Aorta (tissue), 5 donors: ENCODE measurements at regions not wholly inside any gene's neighbourhood (a gene's known extent, or its start where the extent isn't known, plus 50 kb on each side); places are given as distances from the start of the nearest gene placed in this dataset.
"Not testable (repeated sequence)": the region's sequence is repeated elsewhere in the genome, so short reads cannot be mapped to it uniquely, and the experiment has no call there.

Source experiments
- ATAC-seq: fragments of 200-7000 bp; cut with Tn5 transposase; one replicate; pipeline ENCODE4 v1.9.1; 2022; ENCODE audit warnings: moderate library complexity; ENCODE audit not compliant: low FRiP score
- DNase-seq, 2 donors: peaks; one replicate each; pipeline ENCODE4 v3.0.0-alpha.2; 2020
- H3K27ac ChIP-seq, 2 donors: one replicate each; pipeline ENCODE4 v1.5.1; 2013; ENCODE audit warnings: low read length in 2 of 2, mild to moderate bottlenecking in 2 of 2, moderate library complexity in 2 of 2, control low read depth in 1 of 2, inconsistent platforms in 1 of 2, low read depth in 1 of 2
- H3K27me3 ChIP-seq, 2 donors: one replicate each; pipeline ENCODE4 v1.6.1; 2013; ENCODE audit warnings: control low read depth in 1 of 2, low read length in 1 of 2, mild to moderate bottlenecking in 1 of 2, moderate library complexity in 1 of 2; ENCODE audit not compliant: insufficient read depth in 2 of 2, control insufficient read depth in 1 of 2
- H3K36me3 ChIP-seq, 2 donors: one replicate each; pipeline ENCODE4 v1.6.1; 2013; ENCODE audit warnings: control low read depth in 1 of 2, low read length in 1 of 2, mild to moderate bottlenecking in 1 of 2; ENCODE audit not compliant: insufficient read depth in 2 of 2, control insufficient read depth in 1 of 2
- H3K4me1 ChIP-seq, 2 donors: one replicate each; pipeline ENCODE4 v1.6.1; 2013; ENCODE audit warnings: low read length in 2 of 2, control low read depth in 1 of 2, mild to moderate bottlenecking in 1 of 2, moderate library complexity in 1 of 2; ENCODE audit not compliant: insufficient read depth in 2 of 2, control insufficient read depth in 1 of 2
- H3K4me3 ChIP-seq, 2 donors: one replicate each; pipeline ENCODE4 v1.5.1; 2013; ENCODE audit warnings: low read length in 2 of 2, control low read depth in 1 of 2, mild to moderate bottlenecking in 1 of 2
- H3K9me3 ChIP-seq: one replicate; pipeline ENCODE4 v1.6.1; 2013; ENCODE audit warnings: mild to moderate bottlenecking, low read length; ENCODE audit not compliant: control insufficient read depth
- WGBS, 2 donors: extraction: QIAGEN DNeasy Blood & Tissue Kit; methylation state at CpG; one replicate each; pipeline ENCODE4 v1.1.7; 2013; 5-methylcytosine and 5-hydroxymethylcytosine counted together
- intact Hi-C, 2 donors: fragments of 100-400 bp; cut with DNase I; formaldehyde crosslinking; loops; one replicate each; pipeline versions ENCODE4 v1.14.2 to v1.15.0; 2022
- donor health status: healthy with polysubstance abuse.
- donor health status: Bipolar disorder and iron deficiency.
- donor health status: DM: no; HTN: no; CAD: no.
- donor health status: DM: no; HTN: no; CAD: no.
- donor health status: DM: yes; HTN: yes; CAD: no.

DNA sequence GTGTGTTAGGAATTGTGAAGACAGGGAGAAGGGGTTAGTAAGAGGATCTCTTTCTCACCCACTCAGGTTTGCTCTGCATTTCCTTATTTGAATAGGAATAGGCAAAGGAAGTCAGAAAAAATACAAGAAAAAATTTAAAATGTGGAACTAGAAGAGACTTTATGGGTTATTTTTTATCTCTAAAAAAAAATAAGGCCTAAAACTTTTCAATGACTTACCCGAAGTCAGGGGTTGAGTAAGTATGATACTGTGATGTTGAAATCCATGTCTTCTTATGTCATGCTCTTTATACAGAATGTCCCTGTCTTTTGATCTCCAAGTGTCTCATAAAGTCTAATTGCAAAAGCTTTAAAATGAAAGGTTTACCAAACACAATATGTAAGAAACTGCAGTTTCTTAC is 148.3 kb upstream of the PIK3R1 start:
- H3K36me3 ChIP-seq = no peaks in the 10 kb centered on the region
- DNase-seq (no peak), ATAC-seq (no peak)
- no peak overlapping the region for H3K27ac ChIP-seq
- H3K9me3 ChIP-seq = no peaks in the 10 kb centered on the region
- no peaks in the 10 kb centered on the region for H3K27me3 ChIP-seq
- no peaks in the 10 kb centered on the region for H3K4me1 ChIP-seq
- no peak overlapping the region for H3K4me3 ChIP-seq
- intact Hi-C loops = no loop called here
- WGBS, 2 donors = 63 to 74% methylated on average over 1 of the region's 1 CpG

DNA sequence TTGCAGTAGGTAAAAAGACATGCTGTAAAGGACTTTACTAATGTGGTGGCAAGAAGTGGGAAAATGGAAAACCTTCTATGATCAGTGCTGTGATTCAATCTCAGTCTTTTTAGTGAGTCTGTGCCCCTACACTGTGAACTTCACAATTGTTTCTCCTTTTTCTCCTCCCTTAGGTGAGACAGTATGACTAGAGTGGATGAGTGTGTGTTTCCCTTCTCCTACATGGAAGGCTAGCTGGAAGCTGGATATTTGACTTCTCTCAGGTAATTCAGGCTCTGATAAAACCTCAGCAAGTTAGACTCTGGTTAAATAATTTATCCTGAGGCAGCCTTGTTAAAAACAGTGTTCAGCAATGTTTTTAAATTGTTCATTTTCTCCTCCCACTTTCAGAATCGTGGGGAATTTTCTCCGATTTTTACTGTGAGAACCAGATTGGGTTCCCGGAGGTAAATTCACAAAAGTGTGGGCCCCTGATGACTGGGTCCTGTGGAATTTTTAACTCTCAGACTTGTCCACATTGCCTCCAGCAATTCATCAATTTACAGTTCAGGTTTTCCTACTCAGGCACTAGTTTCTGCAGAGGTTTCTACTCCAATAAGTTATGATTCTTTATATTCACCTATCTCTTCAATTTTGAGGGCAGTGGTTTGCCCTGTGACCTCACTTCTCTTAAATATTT is 149.1 kb upstream of the PIK3R1 start:
- intact Hi-C loops = no loop called here
- no peak overlapping the region for H3K4me3 ChIP-seq
- H3K27me3 ChIP-seq = no peaks in the 10 kb centered on the region
- 66 to 71% methylated on average over 3 of the region's 3 CpGs for WGBS, 2 donors
- ATAC-seq = no peak
- no peaks in the 10 kb centered on the region for H3K36me3 ChIP-seq
- H3K4me1 ChIP-seq = no peaks in the 10 kb centered on the region
- no peaks in the 10 kb centered on the region for H3K9me3 ChIP-seq
- H3K27ac ChIP-seq = no peak overlapping the region
- no peak for DNase-seq

- H3K27ac ChIP-seq, H3K36me3 ChIP-seq, H3K27me3 ChIP-seq, H3K4me3 ChIP-seq, DNase-seq, H3K4me1 ChIP-seq, H3K9me3 ChIP-seq, ATAC-seq, intact Hi-C loops: not testable (repeated sequence)
- WGBS, 2 donors = 95 to 98% methylated on average over 3 of the region's 3 CpGs
Measured at GRCh38 chr5:68065321-68065720, 150.2 kb upstream of the PIK3R1 start.

GRCh38 chr5:68060382-68060781 is 155.2 kb upstream of the PIK3R1 start:
- Histone ChIP-seq H3K4me3 (no peak overlapping the region), H3K36me3 (no peaks in the 10 kb centered on the region), H3K9me3 (no peaks in the 10 kb centered on the region), H3K4me1 (no peaks in the 10 kb centered on the region), H3K27ac (no peak overlapping the region), H3K27me3 (no peaks in the 10 kb centered on the region)
- no peak for ATAC-seq
- intact Hi-C loops = no loop called here
- no peak for DNase-seq
- whole genome bisulfite sequencing, 2 donors = 96 to 100% methylated on average over 1 of the region's 1 CpG

GRCh38 chr5:68057191-68057590 is 158.4 kb upstream of the PIK3R1 start:
- DNase-seq = no peak
- Histone ChIP-seq H3K4me3 (no peak overlapping the region), H3K4me1 (peaks cover 0 to 2% of the 10 kb centered on the region in 2 donors), H3K36me3 (no peaks in the 10 kb centered on the region), H3K27ac (no peak overlapping the region), H3K27me3 (no peaks in the 10 kb centered on the region), H3K9me3 (no peaks in the 10 kb centered on the region)
- ATAC-seq = no peak
- WGBS, 2 donors = 94 to 95% methylated on average over 4 of the region's 4 CpGs
- intact Hi-C loops = no loop called here

- H3K36me3 ChIP-seq = no peaks in the 10 kb centered on the region
- intact Hi-C loops = no loop called here
- peaks cover 0 to 2% of the 10 kb centered on the region in 2 donors for H3K4me1 ChIP-seq
- H3K9me3 ChIP-seq = no peaks in the 10 kb centered on the region
- ATAC-seq (no peak), DNase-seq (no peak)
- WGBS, 2 donors = 97 to 100% methylated on average over 1 of the region's 1 CpG
- no peak overlapping the region for H3K4me3 ChIP-seq
- no peak overlapping the region for H3K27ac ChIP-seq
- no peaks in the 10 kb centered on the region for H3K27me3 ChIP-seq
Measured at GRCh38 chr5:68055686-68056085, 159.9 kb upstream of the PIK3R1 start.

GRCh38 chr5:68054638-68055037 is 160.9 kb upstream of the PIK3R1 start:
- ATAC-seq (no peak), DNase-seq (no peak)
- Histone ChIP-seq H3K4me1 (peaks cover 0 to 2% of the 10 kb centered on the region in 2 donors), H3K27ac (no peak overlapping the region), H3K9me3 (no peaks in the 10 kb centered on the region), H3K4me3 (no peak overlapping the region), H3K36me3 (no peaks in the 10 kb centered on the region), H3K27me3 (no peaks in the 10 kb centered on the region)
- WGBS, 2 donors = 6% methylated on average over 4 of the region's 4 CpGs
- intact Hi-C loops = no loop called here

DNA sequence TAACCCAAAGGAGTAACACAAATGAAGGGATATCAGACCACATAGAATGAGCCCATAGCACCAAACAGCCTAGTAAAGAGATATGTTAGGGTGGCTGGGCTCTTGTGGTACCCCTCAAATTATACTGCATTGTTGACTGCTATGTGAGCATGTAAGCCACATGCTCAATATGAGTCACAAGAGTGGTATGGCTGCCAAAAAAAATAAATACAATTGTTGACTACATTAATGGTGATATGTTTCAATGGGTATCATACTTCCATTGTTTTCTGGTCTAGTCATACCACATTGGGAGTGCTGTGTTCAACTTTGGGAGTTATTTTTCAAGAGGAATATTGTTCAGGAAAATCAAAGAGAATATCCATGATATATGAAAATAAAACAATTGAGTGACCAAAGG is 162.4 kb upstream of the PIK3R1 start:
- Histone ChIP-seq H3K9me3 (peaks cover 2% of the 10 kb centered on the region), H3K4me3 (no peak overlapping the region), H3K27ac (no peak overlapping the region), H3K4me1 (peaks cover 0 to 2% of the 10 kb centered on the region in 2 donors), H3K36me3 (no peaks in the 10 kb centered on the region), H3K27me3 (no peaks in the 10 kb centered on the region)
- DNase-seq (no peak), ATAC-seq (no peak)
- intact Hi-C loops = no loop called here

- DNase-seq (no peak), ATAC-seq (no peak)
- H3K36me3 ChIP-seq = no peaks in the 10 kb centered on the region
- peaks cover 2% of the 10 kb centered on the region for H3K9me3 ChIP-seq
- no peaks in the 10 kb centered on the region for H3K27me3 ChIP-seq
- H3K4me3 ChIP-seq = no peak overlapping the region
- H3K27ac ChIP-seq = no peak overlapping the region
- WGBS, 2 donors = 83 to 94% methylated on average over 8 of the region's 8 CpGs
- no peaks in the 10 kb centered on the region for H3K4me1 ChIP-seq
- intact Hi-C loops = no loop called here
Measured at GRCh38 chr5:68049053-68049713, 166.4 kb upstream of the PIK3R1 start.
